Neural cell (in vitro differentiated cells): ENCODE measurements at regions not wholly inside any gene's neighbourhood (a gene's known extent, or its start where the extent isn't known, plus 50 kb on each side); places are given as distances from the start of the nearest gene placed in this dataset.

Source experiments
- H2AFZ ChIP-seq: fragments of 200-600, 300-800 bp; sonication (generic), shearing (Covaris generic); 2 replicates; pipeline ENCODE4 v1.6.0; 2014; ENCODE audit warnings: low read depth, mild to moderate bottlenecking, antibody characterized with exemption, low read length, moderate library complexity
- H3F3A ChIP-seq: fragments of 200-600 bp; shearing (Covaris generic); 2 replicates; pipeline ENCODE4 v1.6.1; 2016; ENCODE audit warnings: mild to moderate bottlenecking, moderate library complexity, mixed read lengths, antibody characterized with exemption, low read length; ENCODE audit not compliant: insufficient read depth, poor library complexity, severe bottlenecking
- H3K27ac ChIP-seq: fragments of 200-600, 300-800 bp; sonication (generic), shearing (Covaris generic); 2 replicates; pipeline ENCODE4 v1.5.1; 2014; ENCODE audit warnings: mild to moderate bottlenecking, low read length, moderate library complexity
- H3K27me3 ChIP-seq: fragments of 300-800, 200-600 bp; sonication (generic), shearing (Covaris generic); 2 replicates; pipeline ENCODE4 v1.6.0; 2014; ENCODE audit warnings: mild to moderate bottlenecking, low read depth, low read length, moderate library complexity; ENCODE audit not compliant: insufficient read depth
- H3K36me3 ChIP-seq: fragments of 300-800, 200-600 bp; sonication (generic), shearing (Covaris generic); 2 replicates; pipeline ENCODE4 v1.5.1; 2014; ENCODE audit warnings: mild to moderate bottlenecking, antibody characterized with exemption, low read length, moderate library complexity; ENCODE audit not compliant: insufficient read depth
- H3K4me2 ChIP-seq: fragments of 300-800, 200-600 bp; sonication (generic), shearing (Covaris generic); 2 replicates; pipeline ENCODE4 v1.6.0; 2014; ENCODE audit warnings: mild to moderate bottlenecking, low read length
- H3K4me3 ChIP-seq: fragments of 300-800, 200-600 bp; sonication (generic), shearing (Covaris generic); 2 replicates; pipeline ENCODE4 v1.5.1; 2014; ENCODE audit warnings: mild to moderate bottlenecking, low read length, moderate library complexity
- H3K79me2 ChIP-seq: fragments of 200-600 bp; shearing (Covaris generic); replicated peaks from 2 replicates; pipeline ENCODE4 v1.6.0; 2014; ENCODE audit warnings: mild to moderate bottlenecking, low read length, moderate library complexity; ENCODE audit not compliant: insufficient read depth
- H3K9ac ChIP-seq: fragments of 300-800, 200-600 bp; sonication (generic), shearing (Covaris generic); 2 replicates; pipeline ENCODE4 v1.6.1; 2016; ENCODE audit warnings: mild to moderate bottlenecking, low read length, mixed read lengths
- H3K9me2 ChIP-seq: fragments of 200-600 bp; shearing (Covaris generic); 2 replicates; pipeline ENCODE4 v1.6.1; 2016; ENCODE audit warnings: mild to moderate bottlenecking, low read length, mixed read lengths; ENCODE audit not compliant: insufficient read depth
- H3K9me3 ChIP-seq: fragments of 200-600, 300-800 bp; sonication (generic), shearing (Covaris generic); 2 replicates; pipeline ENCODE4 v1.6.1; 2016; ENCODE audit warnings: mild to moderate bottlenecking, mixed run types, low read length, moderate library complexity, mixed read lengths
- H4K20me1 ChIP-seq: fragments of 200-600 bp; shearing (Covaris generic); 2 replicates; pipeline ENCODE4 v1.6.1; 2016; ENCODE audit warnings: mild to moderate bottlenecking, mixed run types; ENCODE audit not compliant: insufficient read depth
- CTCF ChIP-seq: fragments of 450-650 bp; IDR thresholded peaks from 2 replicates; pipeline ENCODE4 v1.5.1; 2014; ENCODE audit warnings: antibody characterized with exemption, mild to moderate bottlenecking, moderate library complexity; ENCODE audit not compliant: poor library complexity, severe bottlenecking
- EP300 ChIP-seq: fragments of 450-650 bp; conservative IDR thresholded peaks from 2 replicates; pipeline ENCODE4 v1.6.1; 2014; ENCODE audit warnings: antibody characterized with exemption, mild to moderate bottlenecking, moderate library complexity; ENCODE audit not compliant: poor library complexity, severe bottlenecking
- EZH2 ChIP-seq: fragments of 200-600, 300-800 bp; shearing (Covaris generic), sonication (generic); IDR thresholded peaks from 2 replicates; pipeline ENCODE4 v1.6.1; 2014; ENCODE audit warnings: antibody characterized with exemption, low read length, borderline replicate concordance, mild to moderate bottlenecking; ENCODE audit not compliant: insufficient read depth, poor library complexity, severe bottlenecking
- MXI1 ChIP-seq: fragments of 450-650 bp; conservative IDR thresholded peaks from 2 replicates; pipeline ENCODE4 v1.6.1; 2014; ENCODE audit warnings: antibody characterized with exemption, mild to moderate bottlenecking; ENCODE audit not compliant: poor library complexity, severe bottlenecking
- POLR2AphosphoS5 ChIP-seq: IDR thresholded peaks from 2 replicates; pipeline ENCODE4 v1.6.1; 2012
- RAD21 ChIP-seq: fragments of 450-650 bp; conservative IDR thresholded peaks from 2 replicates; pipeline ENCODE4 v1.6.1; 2014; ENCODE audit warnings: antibody characterized with exemption, mild to moderate bottlenecking, moderate library complexity
- REST ChIP-seq: IDR thresholded peaks from 2 replicates; pipeline ENCODE4 v1.6.1; 2012; ENCODE audit warnings: borderline replicate concordance
- SMC3 ChIP-seq: fragments of 450-650 bp; conservative IDR thresholded peaks from 2 replicates; pipeline ENCODE4 v1.6.1; 2014; ENCODE audit warnings: antibody characterized with exemption, mild to moderate bottlenecking, moderate library complexity; ENCODE audit not compliant: poor library complexity
- TAF1 ChIP-seq: IDR thresholded peaks from 2 replicates; pipeline ENCODE4 v1.6.1; 2012; ENCODE audit warnings: low read depth

- no peak overlapping the region for H3K4me2 ChIP-seq
- no peak overlapping the region for H3K9ac ChIP-seq
- no peak overlapping the region for H3K4me3 ChIP-seq
- H3K79me2 ChIP-seq: no peaks in the 10 kb centered on the region
- no peaks in the 10 kb centered on the region for H3K9me2 ChIP-seq
- no peaks in the 10 kb centered on the region for H3F3A ChIP-seq
- H2AFZ ChIP-seq: no peak overlapping the region
- no peaks in the 10 kb centered on the region for H3K36me3 ChIP-seq
- no peaks in the 10 kb centered on the region for H3K27me3 ChIP-seq
- H3K27ac ChIP-seq: no peak overlapping the region
- H4K20me1 ChIP-seq: no peaks in the 10 kb centered on the region
- H3K9me3 ChIP-seq: no peaks in the 10 kb centered on the region
- no peak for TF ChIP-seq CTCF
- no peak for TF ChIP-seq REST
- TF ChIP-seq RAD21: no peak
- TF ChIP-seq POLR2AphosphoS5: no peak
- TF ChIP-seq SMC3: no peak
- no peak for TF ChIP-seq EP300
- no peak for TF ChIP-seq EZH2
Observed at GRCh38 chr9:700365-701282, 140.9 kb upstream of the DMRT1 start.

- Histone ChIP-seq H3K79me2 (no peaks in the 10 kb centered on the region), H3K4me2 (no peak overlapping the region), H3K4me3 (no peak overlapping the region), H3K36me3 (no peaks in the 10 kb centered on the region), H4K20me1 (no peaks in the 10 kb centered on the region), H3K27me3 (no peaks in the 10 kb centered on the region), H3K9me2 (no peaks in the 10 kb centered on the region), H3K9ac (no peak overlapping the region), H2AFZ (no peak overlapping the region), H3K27ac (no peak overlapping the region), H3K9me3 (no peaks in the 10 kb centered on the region), H3F3A (no peaks in the 10 kb centered on the region)
- no peak for TF ChIP-seq CTCF
- TF ChIP-seq SMC3: no peak
- TF ChIP-seq EP300: no peak
- TF ChIP-seq RAD21: no peak
- TF ChIP-seq TAF1: no peak
- TF ChIP-seq EZH2: no peak
- no peak for TF ChIP-seq POLR2AphosphoS5
- no peak for TF ChIP-seq REST
- no peak for TF ChIP-seq MXI1
Observed at GRCh38 chr9:703392-703791, 138.1 kb upstream of the DMRT1 start.
